AG09319 (cell line): ENCODE measurements at regions not wholly inside any gene's neighbourhood (a gene's known extent, or its start where the extent isn't known, plus 50 kb on each side); places are given as distances from the start of the nearest gene placed in this dataset.

Experiments
- DNase-seq: peaks from one replicate; pipeline ENCODE4 v3.0.0-alpha.2; 2010; ENCODE audit warnings: low read depth; ENCODE audit errors: extremely low read depth
- CTCF ChIP-seq: IDR thresholded peaks from 2 replicates; pipeline ENCODE4 v1.5.1; 2011; ENCODE audit warnings: low read depth, mild to moderate bottlenecking, inconsistent platforms, low read length, moderate library complexity

- TF ChIP-seq CTCF, result no peak
Measured at GRCh38 chr10:85537561-85537960, 829.0 kb downstream of the GRID1 start.

GRCh38 chr10:85538601-85539000 is 828.0 kb downstream of the GRID1 start:
- no peak for DNase-seq
- TF ChIP-seq CTCF, result no peak

More at GRCh38 chr10:85537561-85537960, 829.0 kb downstream of the GRID1 start:
- no peak for DNase-seq

- DNase-seq, result no peak
- TF ChIP-seq CTCF, result no peak
Measured at GRCh38 chr10:85542152-85542551, 824.4 kb downstream of the GRID1 start.

- TF ChIP-seq CTCF, result no peak
- DNase-seq, result no peak
Measured at GRCh38 chr10:85542936-85543730, 823.5 kb downstream of the GRID1 start.

GRCh38 chr10:85544956-85545355 is 821.6 kb downstream of the GRID1 start:
- no peak for TF ChIP-seq CTCF
- no peak for DNase-seq

- DNase-seq, result no peak
- TF ChIP-seq CTCF, result no peak
Measured at GRCh38 chr10:85545874-85546273, 820.7 kb downstream of the GRID1 start.

- no peak for TF ChIP-seq CTCF
- DNase-seq, result no peak
Measured at GRCh38 chr10:85547460-85548023, 819.1 kb downstream of the GRID1 start.
